OCI-LY1 (cell line): ENCODE measurements at regions not wholly inside any gene's neighbourhood (a gene's known extent, or its start where the extent isn't known, plus 50 kb on each side); places are given as distances from the start of the nearest gene placed in this dataset.

ENCODE experiments used
- EZH2 ChIP-seq: fragments of 200-600 bp; sonication (generic), shearing (Covaris generic); IDR thresholded peaks from 2 replicates; pipeline ENCODE4 v1.8.0; 2017; ENCODE audit warnings: borderline replicate concordance, mixed run types, mild to moderate bottlenecking, antibody characterized with exemption, low read length, moderate library complexity, mixed read lengths
- TF ChIP-seq, protein P1 (sequence below): fragments of 200-600 bp; sonication (generic), shearing (Covaris generic); IDR thresholded peaks from 2 replicates; pipeline ENCODE4 v1.5.1; 2017; ENCODE audit warnings: mild to moderate bottlenecking, antibody characterized with exemption, low read length, moderate library complexity, mixed read lengths

DNA sequence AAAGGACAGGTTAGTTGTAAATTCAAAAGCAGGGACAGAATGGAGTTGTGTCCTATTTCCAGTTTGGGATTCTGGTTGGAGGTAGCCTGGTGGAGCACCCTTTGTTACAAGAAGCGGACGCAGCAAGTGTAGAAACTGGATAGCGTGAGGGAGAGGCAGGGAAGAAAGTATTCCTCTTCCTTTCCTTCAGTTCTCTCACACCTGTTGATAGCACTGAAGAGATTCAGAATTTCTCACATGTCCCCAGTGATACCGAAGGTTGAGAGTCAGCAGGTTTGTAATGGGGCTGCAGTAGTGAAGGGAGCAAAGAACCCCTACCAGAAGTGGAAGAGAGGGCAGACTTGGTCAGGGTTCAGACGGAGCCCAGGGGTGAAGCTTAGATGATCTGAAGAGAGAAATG lies 399.2 kb downstream of the SPRY2 start:
- TF ChIP-seq, protein P1, sequence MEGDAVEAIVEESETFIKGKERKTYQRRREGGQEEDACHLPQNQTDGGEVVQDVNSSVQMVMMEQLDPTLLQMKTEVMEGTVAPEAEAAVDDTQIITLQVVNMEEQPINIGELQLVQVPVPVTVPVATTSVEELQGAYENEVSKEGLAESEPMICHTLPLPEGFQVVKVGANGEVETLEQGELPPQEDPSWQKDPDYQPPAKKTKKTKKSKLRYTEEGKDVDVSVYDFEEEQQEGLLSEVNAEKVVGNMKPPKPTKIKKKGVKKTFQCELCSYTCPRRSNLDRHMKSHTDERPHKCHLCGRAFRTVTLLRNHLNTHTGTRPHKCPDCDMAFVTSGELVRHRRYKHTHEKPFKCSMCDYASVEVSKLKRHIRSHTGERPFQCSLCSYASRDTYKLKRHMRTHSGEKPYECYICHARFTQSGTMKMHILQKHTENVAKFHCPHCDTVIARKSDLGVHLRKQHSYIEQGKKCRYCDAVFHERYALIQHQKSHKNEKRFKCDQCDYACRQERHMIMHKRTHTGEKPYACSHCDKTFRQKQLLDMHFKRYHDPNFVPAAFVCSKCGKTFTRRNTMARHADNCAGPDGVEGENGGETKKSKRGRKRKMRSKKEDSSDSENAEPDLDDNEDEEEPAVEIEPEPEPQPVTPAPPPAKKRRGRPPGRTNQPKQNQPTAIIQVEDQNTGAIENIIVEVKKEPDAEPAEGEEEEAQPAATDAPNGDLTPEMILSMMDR: no peak
- TF ChIP-seq EZH2: no peak
